HCT116 (cell line): ENCODE measurements at regions not wholly inside any gene's neighbourhood (a gene's known extent, or its start where the extent isn't known, plus 50 kb on each side); places are given as distances from the start of the nearest gene placed in this dataset.
"Not testable (repeated sequence)": the region's sequence is repeated elsewhere in the genome, so short reads cannot be mapped to it uniquely, and the experiment has no call there.

Experiments used
- ATAC-seq: fragments of 200-7000 bp; cut with Tn5 transposase; 2 replicates; pipeline ENCODE4 v1.9.1; 2020; ENCODE audit warnings: mild to moderate bottlenecking, moderate library complexity
- BruUV-seq: library from RNA; stranded (reverse); fragments of 400-500 nt; replicated peaks from 2 replicates; lab custom pipeline; 2021; lab: Mats Ljungman, UMichigan
- CTCF ChIA-PET: fragments of 300-600 bp; sonication (Branson Sonifier 250); formaldehyde crosslinking; loops from one replicate; lab custom pipeline; 2021; ENCODE audit warnings: antibody characterized with exemption; lab: Charles Lee
- POLR2A ChIA-PET: fragments of 300-600, 350-600 bp; sonication (Branson Sonifier 250); formaldehyde crosslinking; loops from one replicate; lab custom pipeline; 2021; ENCODE audit warnings: antibody characterized with exemption; lab: Charles Lee
- RAD21 ChIA-PET, 2 experiments: fragments of 300-600 bp; sonication (Branson Sonifier 250); formaldehyde crosslinking; loops; one replicate each; lab custom pipeline; 2023; ENCODE audit warnings: low total read pairs in 2 of 2; ENCODE audit not compliant: uncharacterized antibody in 2 of 2, unreplicated experiment in 2 of 2, low non-redundant PET in 1 of 2; lab: Charles Lee
- DNase-seq: peaks from one replicate; pipeline ENCODE4 v3.0.0-alpha.2; 2010; ENCODE audit warnings: low read depth, low spot score
- H2AFZ ChIP-seq: fragments of 200-600 bp; shearing (Covaris generic), sonication (generic); 2 replicates; pipeline ENCODE4 v1.6.1; 2017; ENCODE audit warnings: low read depth, mixed run types, mixed read lengths, antibody characterized with exemption, low read length; ENCODE audit not compliant: poor library complexity, severe bottlenecking
- H3K27ac ChIP-seq: 2 replicates; pipeline ENCODE4 v1.5.1; 2012; ENCODE audit warnings: low read depth, low read length
- H3K27me3 ChIP-seq: fragments of 200-600 bp; sonication (generic); 2 replicates; pipeline ENCODE4 v1.6.1; 2016; ENCODE audit warnings: mixed run types, low read length, mixed read lengths; ENCODE audit not compliant: insufficient read depth
- H3K36me3 ChIP-seq, 2 experiments: fragments of 200-500 bp in 1 of 2; fragments of 200-600 bp in 1 of 2; sonication (Bioruptor generic) in 1 of 2; sonication (generic) in 1 of 2; 2 replicates each; pipeline versions ENCODE4 v1.5.1 to v1.6.1; 2014 to 2016; ENCODE audit warnings: low read length in 2 of 2, inconsistent platforms in 1 of 2, mixed read lengths in 1 of 2, mixed run types in 1 of 2; ENCODE audit not compliant: insufficient read depth in 2 of 2, control insufficient read depth in 1 of 2
- H3K4me1 ChIP-seq, 2 experiments: fragments of 200-600 bp in 1 of 2; sonication (generic) in 1 of 2; 2 replicates each; pipeline versions ENCODE4 v1.5.1 to v1.6.1; 2012 to 2017; ENCODE audit warnings: low read length in 2 of 2, inconsistent platforms in 1 of 2, mild to moderate bottlenecking in 1 of 2, mixed read lengths in 1 of 2, mixed run types in 1 of 2, moderate library complexity in 1 of 2; ENCODE audit not compliant: insufficient read depth in 2 of 2, control insufficient read depth in 1 of 2
- H3K4me2 ChIP-seq: fragments of 200-600 bp; sonication (generic); 2 replicates; pipeline ENCODE4 v1.6.1; 2017; ENCODE audit warnings: mixed run types, low read length, mixed read lengths
- H3K4me3 ChIP-seq, 2 experiments: fragments of 200-600 bp in 1 of 2; sonication (generic) in 1 of 2; replicated peaks in 1 of 2; 2 replicates each; pipeline ENCODE4 v1.5.1; 2011 to 2016; ENCODE audit warnings: low read length in 2 of 2, control low read depth in 1 of 2, low read depth in 1 of 2, mild to moderate bottlenecking in 1 of 2, mixed read lengths in 1 of 2, mixed run types in 1 of 2
- H3K79me2 ChIP-seq: fragments of 200-600 bp; sonication (generic); 2 replicates; pipeline ENCODE4 v1.6.1; 2017; ENCODE audit warnings: mild to moderate bottlenecking, mixed run types, low read length, moderate library complexity, mixed read lengths; ENCODE audit not compliant: insufficient read depth
- H3K9ac ChIP-seq: fragments of 200-600 bp; sonication (generic); 2 replicates; pipeline ENCODE4 v1.6.1; 2016; ENCODE audit warnings: low read length, mixed read lengths
- H3K9me2 ChIP-seq: fragments of 200-600 bp; sonication (generic), shearing (Covaris generic); 2 replicates; pipeline ENCODE4 v1.6.1; 2017; ENCODE audit warnings: mixed run types, mild to moderate bottlenecking, moderate library complexity; ENCODE audit not compliant: insufficient read depth
- H3K9me3 ChIP-seq, 2 experiments: fragments of 200-500 bp in 1 of 2; fragments of 200-600 bp in 1 of 2; sonication (Bioruptor generic) in 1 of 2; sonication (generic) in 1 of 2; 2 replicates each; pipeline ENCODE4 v1.6.1; 2014 to 2017; ENCODE audit warnings: low read length in 2 of 2, mixed read lengths in 2 of 2, inconsistent platforms in 1 of 2, low read depth in 1 of 2, mild to moderate bottlenecking in 1 of 2, mixed run types in 1 of 2, moderate library complexity in 1 of 2; ENCODE audit not compliant: control insufficient read depth in 1 of 2, insufficient read depth in 1 of 2
- H4K20me1 ChIP-seq: fragments of 200-600 bp; sonication (generic), shearing (Covaris generic); 2 replicates; pipeline ENCODE4 v1.6.1; 2017; ENCODE audit warnings: mixed run types, mild to moderate bottlenecking, moderate library complexity; ENCODE audit not compliant: insufficient read depth
- CBX3 ChIP-seq: IDR thresholded peaks from 2 replicates; pipeline ENCODE4 v1.6.1; 2012; ENCODE audit warnings: low read depth
- ELF1 ChIP-seq: IDR thresholded peaks from 2 replicates; pipeline ENCODE4 v1.6.1; 2012; ENCODE audit warnings: low read depth, borderline replicate concordance
- EZH2 ChIP-seq: fragments of 200-600 bp; sonication (generic); IDR thresholded peaks from 2 replicates; pipeline ENCODE4 v1.6.1; 2017; ENCODE audit warnings: antibody characterized with exemption, mixed run types
- JUND ChIP-seq: IDR thresholded peaks from 2 replicates; pipeline ENCODE4 v1.6.1; 2012
- POLR2A ChIP-seq: IDR thresholded peaks from 2 replicates; pipeline ENCODE4 v1.7.0; 2011; ENCODE audit warnings: borderline replicate concordance; ENCODE audit not compliant: insufficient read depth, insufficient read length; ENCODE audit errors: extremely low read depth
- TCF7L2 ChIP-seq: IDR thresholded peaks from 2 replicates; pipeline ENCODE4 v1.7.0; 2011; ENCODE audit warnings: borderline replicate concordance, inconsistent platforms; ENCODE audit not compliant: insufficient read depth, insufficient read length; ENCODE audit errors: extremely low read depth
- YY1 ChIP-seq: IDR thresholded peaks from 2 replicates; pipeline ENCODE4 v1.6.1; 2011; ENCODE audit warnings: low read length, low read depth, moderate library complexity, mild to moderate bottlenecking; ENCODE audit not compliant: insufficient replicate concordance; ENCODE audit errors: extremely low read depth
- ZNF274 ChIP-seq: fragments of 200-500 bp; sonication (Bioruptor generic); IDR thresholded peaks from 2 replicates; pipeline ENCODE4 v1.6.1; 2014; ENCODE audit warnings: mild to moderate bottlenecking, low read depth, low read length, inconsistent platforms
- intact Hi-C: fragments of 100-400 bp; cut with micrococcal nuclease; formaldehyde crosslinking; loops from 2 replicates; pipeline ENCODE4 v1.10.0; 2022
- TF ChIP-seq, protein P1 (sequence below), 3 experiments: fragments of 200-600 bp in 1 of 3; sonication (generic) in 1 of 3; IDR thresholded peaks in 2 of 3; conservative IDR thresholded peaks in 1 of 3; 2 replicates each; pipeline ENCODE4 v1.5.1; 2012 to 2017; ENCODE audit warnings: low read depth in 2 of 3, low read length in 2 of 3, antibody characterized with exemption in 1 of 3, borderline replicate concordance in 1 of 3, control low read depth in 1 of 3, mild to moderate bottlenecking in 1 of 3, mixed read lengths in 1 of 3, mixed run types in 1 of 3, moderate library complexity in 1 of 3; ENCODE audit not compliant: insufficient read depth in 1 of 3
- TF ChIP-seq, protein P2 (sequence below): IDR thresholded peaks from 2 replicates; pipeline ENCODE4 v1.6.1; 2011; ENCODE audit warnings: mild to moderate bottlenecking, low read length, moderate library complexity; ENCODE audit not compliant: insufficient replicate concordance; ENCODE audit errors: extremely low read depth

DNA sequence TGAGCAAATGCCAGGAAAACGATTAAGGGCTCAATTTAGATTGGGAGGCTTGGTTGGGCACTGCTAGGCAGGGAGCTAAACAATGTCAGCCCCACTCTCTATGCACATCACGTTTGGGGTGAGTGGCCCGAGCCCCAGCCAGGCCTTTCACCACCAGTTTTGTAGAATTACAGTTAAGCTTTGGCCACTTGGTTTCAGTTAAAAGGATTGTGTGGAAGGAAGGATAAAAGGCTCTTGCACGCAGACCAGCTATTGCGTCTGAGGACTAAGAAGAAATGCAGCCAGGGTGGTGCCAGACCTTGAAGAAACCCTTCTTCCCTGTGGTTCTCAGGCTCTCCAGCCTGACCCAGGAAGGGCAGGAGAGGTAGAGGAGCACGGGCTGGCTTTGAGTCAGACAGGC is 125.3 kb upstream of the SLC44A1 start (continued):
- TF ChIP-seq, protein P1, sequence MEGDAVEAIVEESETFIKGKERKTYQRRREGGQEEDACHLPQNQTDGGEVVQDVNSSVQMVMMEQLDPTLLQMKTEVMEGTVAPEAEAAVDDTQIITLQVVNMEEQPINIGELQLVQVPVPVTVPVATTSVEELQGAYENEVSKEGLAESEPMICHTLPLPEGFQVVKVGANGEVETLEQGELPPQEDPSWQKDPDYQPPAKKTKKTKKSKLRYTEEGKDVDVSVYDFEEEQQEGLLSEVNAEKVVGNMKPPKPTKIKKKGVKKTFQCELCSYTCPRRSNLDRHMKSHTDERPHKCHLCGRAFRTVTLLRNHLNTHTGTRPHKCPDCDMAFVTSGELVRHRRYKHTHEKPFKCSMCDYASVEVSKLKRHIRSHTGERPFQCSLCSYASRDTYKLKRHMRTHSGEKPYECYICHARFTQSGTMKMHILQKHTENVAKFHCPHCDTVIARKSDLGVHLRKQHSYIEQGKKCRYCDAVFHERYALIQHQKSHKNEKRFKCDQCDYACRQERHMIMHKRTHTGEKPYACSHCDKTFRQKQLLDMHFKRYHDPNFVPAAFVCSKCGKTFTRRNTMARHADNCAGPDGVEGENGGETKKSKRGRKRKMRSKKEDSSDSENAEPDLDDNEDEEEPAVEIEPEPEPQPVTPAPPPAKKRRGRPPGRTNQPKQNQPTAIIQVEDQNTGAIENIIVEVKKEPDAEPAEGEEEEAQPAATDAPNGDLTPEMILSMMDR (IDR thresholded peaks at IDR 0.05 in 2 of 3, conservative IDR thresholded peaks at IDR 0.05 in 1 of 3; ENCODE audit: borderline replicate concordance in 1 of 3, insufficient read depth in 1 of 3, low read depth in 2 of 3, low read length in 2 of 3) = no peak
- TF ChIP-seq CBX3 (no peak), ZNF274 (no peak), ELF1 (no peak), JUND (no peak), YY1 (no peak), TCF7L2 (no peak), EZH2 (no peak)
- TF ChIP-seq, protein P2, sequence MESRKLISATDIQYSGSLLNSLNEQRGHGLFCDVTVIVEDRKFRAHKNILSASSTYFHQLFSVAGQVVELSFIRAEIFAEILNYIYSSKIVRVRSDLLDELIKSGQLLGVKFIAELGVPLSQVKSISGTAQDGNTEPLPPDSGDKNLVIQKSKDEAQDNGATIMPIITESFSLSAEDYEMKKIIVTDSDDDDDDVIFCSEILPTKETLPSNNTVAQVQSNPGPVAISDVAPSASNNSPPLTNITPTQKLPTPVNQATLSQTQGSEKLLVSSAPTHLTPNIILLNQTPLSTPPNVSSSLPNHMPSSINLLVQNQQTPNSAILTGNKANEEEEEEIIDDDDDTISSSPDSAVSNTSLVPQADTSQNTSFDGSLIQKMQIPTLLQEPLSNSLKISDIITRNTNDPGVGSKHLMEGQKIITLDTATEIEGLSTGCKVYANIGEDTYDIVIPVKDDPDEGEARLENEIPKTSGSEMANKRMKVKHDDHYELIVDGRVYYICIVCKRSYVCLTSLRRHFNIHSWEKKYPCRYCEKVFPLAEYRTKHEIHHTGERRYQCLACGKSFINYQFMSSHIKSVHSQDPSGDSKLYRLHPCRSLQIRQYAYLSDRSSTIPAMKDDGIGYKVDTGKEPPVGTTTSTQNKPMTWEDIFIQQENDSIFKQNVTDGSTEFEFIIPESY = no peak
- TF ChIP-seq, all 23 proteins: peak for 0

DNA sequence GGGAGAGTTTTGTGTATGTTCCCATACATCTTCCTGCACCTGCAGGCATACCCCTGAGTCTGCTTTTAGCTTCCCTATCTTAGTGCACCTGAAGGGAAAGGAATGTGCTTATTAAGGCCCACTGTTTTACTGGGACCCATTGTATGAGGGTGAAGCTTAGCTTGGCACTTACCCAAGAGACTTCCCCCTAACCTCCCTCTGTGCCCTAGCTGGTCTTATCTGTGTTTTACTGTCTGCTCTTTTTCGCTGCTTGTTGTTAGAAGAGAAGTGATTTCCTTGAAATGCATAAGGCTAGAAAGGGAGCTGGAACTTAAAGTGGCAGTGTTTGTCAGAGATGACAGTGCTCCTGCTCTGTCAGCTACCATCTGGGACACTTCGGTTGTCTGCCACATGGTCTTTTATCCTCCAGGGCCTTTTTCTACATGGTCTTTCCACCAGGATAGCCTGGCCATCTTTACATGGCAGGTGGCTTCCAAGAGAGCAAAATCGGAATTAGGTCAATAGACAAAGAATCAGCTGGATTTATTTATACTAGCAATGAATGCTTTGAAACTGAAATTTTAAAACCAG is 122.5 kb upstream of the SLC44A1 start:
- ChIA-PET RAD21 (no interaction called here), POLR2A (no interaction called here), CTCF (no interaction called here)
- 0 out of 4 replicates have a peak, but pooled peaks cover 0 to 4% of the 10 kb centered on the region in 2 experiments for H3K4me1 ChIP-seq
- no peak overlapping the region for H2AFZ ChIP-seq
- H3K4me3 ChIP-seq = no peak overlapping the region
- H4K20me1 ChIP-seq = no peaks in the 10 kb centered on the region
- no peaks in the 10 kb centered on the region for H3K9me2 ChIP-seq
- H3K9me3 ChIP-seq = no peaks in the 10 kb centered on the region
- intact Hi-C loops = no loop called here
- H3K36me3 ChIP-seq = no peaks in the 10 kb centered on the region
- no peak overlapping the region for H3K4me2 ChIP-seq
- no peak for ATAC-seq
- H3K27me3 ChIP-seq = no peaks in the 10 kb centered on the region
- H3K79me2 ChIP-seq = no peaks in the 10 kb centered on the region
- no TSS peak for BruUV-seq
- TF ChIP-seq POLR2A = no peak
- H3K27ac ChIP-seq = no peak overlapping the region
- no peak overlapping the region for H3K9ac ChIP-seq
- no peak for DNase-seq

DNA sequence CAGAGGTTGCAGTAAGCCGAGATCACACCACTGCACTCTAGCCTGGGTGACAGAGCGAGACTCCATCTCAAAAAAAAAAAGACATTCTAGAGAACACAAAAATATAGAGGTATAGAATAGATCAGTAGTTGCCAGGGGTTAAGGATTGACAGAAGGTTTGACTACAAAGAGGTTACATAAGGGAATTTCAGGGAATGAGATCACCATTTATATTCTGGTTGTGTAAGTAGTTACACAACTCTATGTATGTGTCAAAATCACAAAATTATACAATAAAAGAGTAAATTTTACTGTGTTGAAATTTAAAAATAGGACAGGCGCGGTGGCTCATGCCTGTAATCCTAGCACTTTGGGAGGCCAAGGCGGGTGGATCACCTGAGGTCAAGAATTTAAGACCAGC is 119.9 kb upstream of the SLC44A1 start:
- H3K27ac ChIP-seq, POLR2A ChIA-PET, BruUV-seq, RAD21 ChIA-PET, H3K4me1 ChIP-seq, intact Hi-C loops, DNase-seq, H3K4me3 ChIP-seq, H3K9me2 ChIP-seq, H3K27me3 ChIP-seq, H2AFZ ChIP-seq, H3K9me3 ChIP-seq, H4K20me1 ChIP-seq, H3K36me3 ChIP-seq, CTCF ChIA-PET, ATAC-seq, H3K79me2 ChIP-seq, H3K4me2 ChIP-seq, H3K9ac ChIP-seq: not testable (repeated sequence)
